Heart right ventricle (tissue), 16 donors: ENCODE measurements at regions not wholly inside any gene's neighbourhood (a gene's known extent, or its start where the extent isn't known, plus 50 kb on each side); places are given as distances from the start of the nearest gene placed in this dataset.

Source experiments
- ATAC-seq, 8 donors: fragments of 200-7000 bp; cut with Tn5 transposase; one replicate each; pipeline ENCODE4 v1.9.1; 2020; ENCODE audit warnings: mild to moderate bottlenecking in 8 of 8, moderate library complexity in 8 of 8, moderate number of reproducible peaks in 1 of 8
- DNase-seq, 2 donors: peaks; one replicate each; pipeline ENCODE4 v3.0.0-alpha.2; 2020
- H3K27ac ChIP-seq, 10 donors: fragments of 200-600 bp; sonication (generic) in 2 of 10; one replicate each; pipeline versions ENCODE4 v1.5.0 to v1.8.0; 2020 to 2022; ENCODE audit warnings: mild to moderate bottlenecking in 3 of 10
- H3K27me3 ChIP-seq, 7 donors: fragments of 200-600 bp; one replicate each; pipeline ENCODE4 v1.8.0; 2021 to 2022; ENCODE audit warnings: mild to moderate bottlenecking in 2 of 7
- H3K36me3 ChIP-seq, 9 donors: fragments of 200-600 bp; sonication (generic) in 1 of 9; one replicate each; pipeline versions ENCODE4 v1.5.0 to v1.8.0; 2020 to 2022; ENCODE audit warnings: mild to moderate bottlenecking in 2 of 9
- H3K4me1 ChIP-seq, 9 donors: fragments of 200-600 bp; sonication (generic) in 1 of 9; one replicate each; pipeline versions ENCODE4 v1.5.0 to v1.8.0; 2020 to 2022; ENCODE audit warnings: mild to moderate bottlenecking in 4 of 9
- H3K4me3 ChIP-seq, 10 donors: fragments of 200-600 bp; sonication (generic) in 2 of 10; one replicate each; pipeline versions ENCODE4 v1.5.0 to v1.8.0; 2020 to 2022; ENCODE audit warnings: mild to moderate bottlenecking in 7 of 10, moderate library complexity in 2 of 10
- H3K9me3 ChIP-seq, 11 donors: fragments of 200-600 bp in 10 of 11; sonication (generic) in 2 of 11; one replicate each; pipeline versions ENCODE4 v1.5.0 to v1.8.0; 2013 to 2022; ENCODE audit warnings: mild to moderate bottlenecking in 2 of 11, control low read depth in 1 of 11, moderate library complexity in 1 of 11
- CTCF ChIP-seq, 9 donors: fragments of 200-600 bp; sonication (generic) in 2 of 9; IDR thresholded peaks; one replicate each; pipeline versions ENCODE4 v1.5.0 to v1.8.0; 2021 to 2022; ENCODE audit warnings: antibody characterized with exemption in 9 of 9, mild to moderate bottlenecking in 5 of 9, moderate library complexity in 1 of 9
- WGBS, 2 donors: extraction: QIAGEN DNeasy Blood & Tissue Kit; methylation state at CpG; one replicate each; pipeline ENCODE4 v1.1.7; 2013; ENCODE audit warnings: inconsistent platforms in 1 of 2; 5-methylcytosine and 5-hydroxymethylcytosine counted together
- intact Hi-C, 10 donors: fragments of 100-400 bp; cut with DNase I; formaldehyde crosslinking; loops; one replicate each; pipeline versions ENCODE4 v1.11.1 to v1.14.2; 2022
- donor health status: Arrhythmogenic right ventricular cardiomyopathy.
- donor health status: ischemic (EF 13 %, LVEDD 7.1; RV severe dilation, severe dysfunction).
- donor health status: healthy with polysubstance abuse.
- donor health status: DM: no; HTN: yes; CAD: no.
- donor health status: DM: no; HTN: no; CAD: no.
- donor health status: ischemic (EF 25% LVEDD 6.9; RV normal size, moderate dysfunction).
- donor health status: ischemic (EF 25% LVEDD 5.7; RV mildly dilated, moderate dysfunction).
- donor health status: healthy.
- donor health status: DM: yes; HTN: yes; CAD: no.
- donor health status: Ischemic cardiomyopathy.
- donor health status: ischemic (EF 35%, LVEDD 5.7; RV mildly dilated, moderate dysfunction).
- donor health status: nonischemic (EF 11% LVEDD 7.7; RV severe dilation, severe dysfunction).
- donor health status: DM: yes; HTN: yes; CAD: no.
- donor health status: PGD.
- donor health status: ischemic (EF 29% LVEDD 5.4; RV normal size, mild dysfunction).
- donor health status: nonischemic (EF 23%, LVEDD 6.1; RV moderate dilation, normal function).

- Histone ChIP-seq H3K9me3 (peaks cover 0 to 7% (median 0%) of the 10 kb centered on the region in 11 donors), H3K4me1 (no peaks in the 10 kb centered on the region), H3K4me3 (no peak overlapping the region), H3K27ac (no peak overlapping the region), H3K27me3 (no peaks in the 10 kb centered on the region), H3K36me3 (no peaks in the 10 kb centered on the region)
- 27 to 37% methylated on average over 2 of the region's 2 CpGs for WGBS, 2 donors
- DNase-seq (no peak), ATAC-seq (no peak)
- no peak for TF ChIP-seq CTCF (IDR thresholded peaks at IDR 0.05)
- intact Hi-C loops: no loop called here
Observed at GRCh38 chr1:218069180-218069579, 215.9 kb upstream of the RRP15 start.

- Histone ChIP-seq H3K36me3 (no peaks in the 10 kb centered on the region), H3K4me1 (no peaks in the 10 kb centered on the region), H3K9me3 (no peaks in the 10 kb centered on the region), H3K27ac (no peak overlapping the region), H3K4me3 (no peak overlapping the region), H3K27me3 (no peaks in the 10 kb centered on the region)
- intact Hi-C loops: no loop called here
- ATAC-seq (no peak), DNase-seq (no peak)
- no peak for TF ChIP-seq CTCF (IDR thresholded peaks at IDR 0.05)
Observed at GRCh38 chr1:218073062-218073461, 212.0 kb upstream of the RRP15 start.

GRCh38 chr1:218078916-218079315 lies 206.2 kb upstream of the RRP15 start:
- H3K9me3 ChIP-seq: no peaks in the 10 kb centered on the region
- H3K36me3 ChIP-seq: no peaks in the 10 kb centered on the region
- no peak overlapping the region for H3K27ac ChIP-seq
- no peak for TF ChIP-seq CTCF (IDR thresholded peaks at IDR 0.05)
- H3K4me1 ChIP-seq: no peaks in the 10 kb centered on the region
- DNase-seq (no peak), ATAC-seq (no peak)
- intact Hi-C loops: no loop called here
- no peaks in the 10 kb centered on the region for H3K27me3 ChIP-seq
- no peak overlapping the region for H3K4me3 ChIP-seq
- 68 to 72% methylated on average over 3 of the region's 3 CpGs for WGBS, 2 donors

GRCh38 chr1:218079347-218079746 lies 205.7 kb upstream of the RRP15 start:
- Histone ChIP-seq H3K27ac (no peak overlapping the region), H3K27me3 (no peaks in the 10 kb centered on the region), H3K4me1 (no peaks in the 10 kb centered on the region), H3K4me3 (no peak overlapping the region), H3K9me3 (no peaks in the 10 kb centered on the region), H3K36me3 (no peaks in the 10 kb centered on the region)
- no peak for DNase-seq
- TF ChIP-seq CTCF (IDR thresholded peaks at IDR 0.05): no peak
- intact Hi-C loops: no loop called here
- ATAC-seq: no peak
- WGBS, 2 donors: 22 to 29% methylated on average over 4 of the region's 4 CpGs

GRCh38 chr1:218079820-218080219 lies 205.3 kb upstream of the RRP15 start:
- Histone ChIP-seq H3K27me3 (no peaks in the 10 kb centered on the region), H3K27ac (no peak overlapping the region), H3K36me3 (no peaks in the 10 kb centered on the region), H3K4me1 (no peaks in the 10 kb centered on the region), H3K4me3 (no peak overlapping the region), H3K9me3 (no peaks in the 10 kb centered on the region)
- WGBS, 2 donors: 72 to 76% methylated on average over 5 of the region's 5 CpGs
- DNase-seq (no peak), ATAC-seq (no peak)
- no peak for TF ChIP-seq CTCF (IDR thresholded peaks at IDR 0.05)
- intact Hi-C loops: no loop called here
